ENCODE measurements at regions not wholly inside any gene's neighbourhood (a gene's known extent, or its start where the extent isn't known, plus 50 kb on each side); places are given as distances from the start of the nearest gene placed in this dataset.
A peak's percentile ranks its signal among the peaks of the same experiment; 100 is the strongest.

GRCh38 chr2:138943470-138943869, 163.3 kb upstream of the NXPH2 start:
- TF ChIP-seq, protein P1, sequence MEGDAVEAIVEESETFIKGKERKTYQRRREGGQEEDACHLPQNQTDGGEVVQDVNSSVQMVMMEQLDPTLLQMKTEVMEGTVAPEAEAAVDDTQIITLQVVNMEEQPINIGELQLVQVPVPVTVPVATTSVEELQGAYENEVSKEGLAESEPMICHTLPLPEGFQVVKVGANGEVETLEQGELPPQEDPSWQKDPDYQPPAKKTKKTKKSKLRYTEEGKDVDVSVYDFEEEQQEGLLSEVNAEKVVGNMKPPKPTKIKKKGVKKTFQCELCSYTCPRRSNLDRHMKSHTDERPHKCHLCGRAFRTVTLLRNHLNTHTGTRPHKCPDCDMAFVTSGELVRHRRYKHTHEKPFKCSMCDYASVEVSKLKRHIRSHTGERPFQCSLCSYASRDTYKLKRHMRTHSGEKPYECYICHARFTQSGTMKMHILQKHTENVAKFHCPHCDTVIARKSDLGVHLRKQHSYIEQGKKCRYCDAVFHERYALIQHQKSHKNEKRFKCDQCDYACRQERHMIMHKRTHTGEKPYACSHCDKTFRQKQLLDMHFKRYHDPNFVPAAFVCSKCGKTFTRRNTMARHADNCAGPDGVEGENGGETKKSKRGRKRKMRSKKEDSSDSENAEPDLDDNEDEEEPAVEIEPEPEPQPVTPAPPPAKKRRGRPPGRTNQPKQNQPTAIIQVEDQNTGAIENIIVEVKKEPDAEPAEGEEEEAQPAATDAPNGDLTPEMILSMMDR (IDR thresholded peaks at IDR 0.05; ENCODE audit: poor library complexity, severe bottlenecking) = no peak
- peak; percentile 67 for TF ChIP-seq EP300 (conservative IDR thresholded peaks at IDR 0.05; ENCODE audit: poor library complexity, severe bottlenecking)
